OCI-LY3 (cell line): ENCODE measurements at regions not wholly inside any gene's neighbourhood (a gene's known extent, or its start where the extent isn't known, plus 50 kb on each side); places are given as distances from the start of the nearest gene placed in this dataset.
"Not testable (repeated sequence)": the region's sequence is repeated elsewhere in the genome, so short reads cannot be mapped to it uniquely, and the experiment has no call there.

Experiments
- H2AFZ ChIP-seq: fragments of 200-600, 300-600 bp; shearing (Covaris generic); 2 replicates; pipeline ENCODE4 v1.6.0; 2014; ENCODE audit warnings: antibody characterized with exemption, low read depth, low read length
- H3K27ac ChIP-seq: fragments of 200-600, 300-600 bp; sonication (generic); 2 replicates; pipeline ENCODE4 v1.5.1; 2014; ENCODE audit warnings: mild to moderate bottlenecking, low read length, moderate library complexity, mixed read lengths
- H3K27me3 ChIP-seq: fragments of 200-600, 300-600 bp; sonication (generic); 2 replicates; pipeline ENCODE4 v1.6.1; 2014; ENCODE audit warnings: low read depth, low read length, mixed read lengths
- H3K36me3 ChIP-seq: fragments of 200-600, 300-600 bp; sonication (generic); replicated peaks from 2 replicates; pipeline ENCODE3; 2014; ENCODE audit warnings: low read depth, low read length, mixed read lengths
- H3K4me1 ChIP-seq: fragments of 300-600, 200-600 bp; sonication (generic); 2 replicates; pipeline ENCODE4 v1.6.1; 2014; ENCODE audit warnings: low read length, mixed read lengths
- H3K4me2 ChIP-seq: fragments of 200-600, 300-600 bp; sonication (generic); 2 replicates; pipeline ENCODE4 v1.6.1; 2014; ENCODE audit warnings: low read length, mixed read lengths
- H3K4me3 ChIP-seq: fragments of 300-600, 200-600 bp; sonication (generic); 2 replicates; pipeline ENCODE4 v1.5.1; 2014; ENCODE audit warnings: antibody characterized with exemption, mild to moderate bottlenecking, low read length, moderate library complexity
- H3K79me2 ChIP-seq: fragments of 300-600, 200-600 bp; shearing (Covaris generic); 2 replicates; pipeline ENCODE4 v1.6.1; 2014; ENCODE audit warnings: mild to moderate bottlenecking, low read length, mixed read lengths
- H3K9ac ChIP-seq: fragments of 300-600, 200-600 bp; shearing (Covaris generic); 2 replicates; pipeline ENCODE4 v1.6.0; 2014; ENCODE audit warnings: mild to moderate bottlenecking, low read length, moderate library complexity
- H3K9me3 ChIP-seq: fragments of 200-600, 300-600 bp; shearing (Covaris generic); 2 replicates; pipeline ENCODE4 v1.6.1; 2014; ENCODE audit warnings: low read length, mixed read lengths; ENCODE audit not compliant: insufficient read depth
- H4K20me1 ChIP-seq: fragments of 200-600, 300-600 bp; sonication (generic); 2 replicates; pipeline ENCODE4 v1.6.1; 2016; ENCODE audit warnings: low read length, mixed read lengths; ENCODE audit not compliant: insufficient read depth
- EZH2phosphoT487 ChIP-seq: fragments of 200-600 bp; shearing (Covaris generic); IDR thresholded peaks from 2 replicates; pipeline ENCODE4 v1.6.1; 2018; ENCODE audit warnings: antibody characterized with exemption, mixed run types, low read depth
- TF ChIP-seq, protein P1 (sequence below): fragments of 200-600, 300-600 bp; sonication (generic); IDR thresholded peaks from 2 replicates; pipeline ENCODE4 v1.5.1; 2014; ENCODE audit warnings: antibody characterized with exemption, low read length, low read depth

- Histone ChIP-seq H3K4me1 (no peaks in the 10 kb centered on the region), H2AFZ (no peak overlapping the region), H3K4me2 (no peak overlapping the region), H3K36me3 (no peaks in the 10 kb centered on the region), H3K4me3 (no peak overlapping the region), H3K27me3 (no peaks in the 10 kb centered on the region), H3K9ac (no peak overlapping the region), H3K9me3 (no peaks in the 10 kb centered on the region), H4K20me1 (no peaks in the 10 kb centered on the region), H3K27ac (no peak overlapping the region), H3K79me2 (no peaks in the 10 kb centered on the region)
- no peak for TF ChIP-seq EZH2phosphoT487
- TF ChIP-seq, protein P1, sequence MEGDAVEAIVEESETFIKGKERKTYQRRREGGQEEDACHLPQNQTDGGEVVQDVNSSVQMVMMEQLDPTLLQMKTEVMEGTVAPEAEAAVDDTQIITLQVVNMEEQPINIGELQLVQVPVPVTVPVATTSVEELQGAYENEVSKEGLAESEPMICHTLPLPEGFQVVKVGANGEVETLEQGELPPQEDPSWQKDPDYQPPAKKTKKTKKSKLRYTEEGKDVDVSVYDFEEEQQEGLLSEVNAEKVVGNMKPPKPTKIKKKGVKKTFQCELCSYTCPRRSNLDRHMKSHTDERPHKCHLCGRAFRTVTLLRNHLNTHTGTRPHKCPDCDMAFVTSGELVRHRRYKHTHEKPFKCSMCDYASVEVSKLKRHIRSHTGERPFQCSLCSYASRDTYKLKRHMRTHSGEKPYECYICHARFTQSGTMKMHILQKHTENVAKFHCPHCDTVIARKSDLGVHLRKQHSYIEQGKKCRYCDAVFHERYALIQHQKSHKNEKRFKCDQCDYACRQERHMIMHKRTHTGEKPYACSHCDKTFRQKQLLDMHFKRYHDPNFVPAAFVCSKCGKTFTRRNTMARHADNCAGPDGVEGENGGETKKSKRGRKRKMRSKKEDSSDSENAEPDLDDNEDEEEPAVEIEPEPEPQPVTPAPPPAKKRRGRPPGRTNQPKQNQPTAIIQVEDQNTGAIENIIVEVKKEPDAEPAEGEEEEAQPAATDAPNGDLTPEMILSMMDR = no peak
Measured at GRCh38 chr6:144955392-144955791, 670.3 kb downstream of the UTRN start.

DNA sequence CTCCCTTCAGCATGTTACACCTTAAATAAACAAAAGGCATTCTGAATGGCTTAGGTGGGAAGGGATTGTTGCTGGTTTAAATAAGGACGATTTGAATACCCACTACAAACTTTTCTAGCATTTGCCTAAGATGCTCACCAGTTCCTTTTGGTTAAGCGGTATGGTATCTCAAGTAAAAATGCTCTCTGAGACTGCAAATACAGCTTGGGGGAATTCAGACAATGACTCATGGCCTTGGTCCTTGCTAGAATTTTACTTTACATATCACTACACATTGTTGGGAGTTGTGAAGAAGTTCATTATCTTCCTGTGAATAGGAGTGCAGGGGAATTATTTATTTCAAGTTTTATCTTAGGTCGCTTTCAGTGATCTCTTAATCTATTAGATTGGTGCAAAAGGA, 670.7 kb downstream of the UTRN start:
- no peaks in the 10 kb centered on the region for H3K4me1 ChIP-seq
- no peaks in the 10 kb centered on the region for H3K27me3 ChIP-seq
- H3K36me3 ChIP-seq = no peaks in the 10 kb centered on the region
- no peak overlapping the region for H3K27ac ChIP-seq
- H3K9me3 ChIP-seq = no peaks in the 10 kb centered on the region
- no peak for TF ChIP-seq EZH2phosphoT487
- TF ChIP-seq, protein P1 = no peak
- no peak overlapping the region for H3K9ac ChIP-seq
- H4K20me1 ChIP-seq = no peaks in the 10 kb centered on the region
- no peak overlapping the region for H3K4me2 ChIP-seq
- H2AFZ ChIP-seq = no peak overlapping the region
- H3K4me3 ChIP-seq = no peak overlapping the region
- no peaks in the 10 kb centered on the region for H3K79me2 ChIP-seq

GRCh38 chr6:144956697-144957096, 671.6 kb downstream of the UTRN start:
- not testable (repeated sequence) for H3K9ac ChIP-seq

DNA sequence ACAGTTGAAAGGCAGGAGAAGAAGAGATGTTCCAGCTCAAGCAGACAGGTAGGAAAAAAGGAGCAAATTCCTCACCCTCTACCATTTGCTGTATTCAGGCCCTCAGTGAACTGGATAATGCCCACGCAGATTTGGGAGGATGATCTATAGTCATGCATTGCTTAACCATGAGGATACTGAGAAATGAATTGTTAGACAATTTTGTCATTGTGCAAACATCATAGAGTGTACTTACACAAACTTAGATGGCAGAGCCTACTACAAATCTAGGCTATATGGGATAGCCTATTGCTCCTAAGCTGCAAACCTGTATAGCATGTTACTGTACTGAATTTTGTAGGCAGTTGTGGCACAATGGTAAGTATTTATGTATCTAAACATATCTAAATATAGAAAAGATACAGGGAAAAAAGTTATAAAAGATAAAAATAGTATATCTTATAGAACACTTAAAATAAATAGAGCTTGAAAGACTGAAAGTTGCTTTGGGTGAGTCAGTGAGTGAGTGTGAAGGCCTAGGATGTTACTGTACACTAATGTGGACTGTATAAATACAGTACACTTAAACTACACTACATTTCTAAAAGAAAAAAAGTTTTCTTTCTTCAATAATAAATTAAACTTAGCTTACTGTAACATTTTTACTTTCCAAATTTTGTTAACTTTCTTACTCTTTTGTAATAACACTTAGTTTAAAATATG, 672.3 kb downstream of the UTRN start:
- Histone ChIP-seq H3K4me3 (no peak overlapping the region), H3K79me2 (no peaks in the 10 kb centered on the region), H2AFZ (no peak overlapping the region), H3K4me1 (no peaks in the 10 kb centered on the region), H3K27ac (no peak overlapping the region), H3K9ac (no peak overlapping the region), H4K20me1 (no peaks in the 10 kb centered on the region), H3K9me3 (no peaks in the 10 kb centered on the region), H3K36me3 (no peaks in the 10 kb centered on the region), H3K4me2 (no peak overlapping the region), H3K27me3 (no peaks in the 10 kb centered on the region)
- TF ChIP-seq EZH2phosphoT487 = no peak
- TF ChIP-seq, protein P1 = no peak

More at GRCh38 chr6:144956697-144957096, 671.6 kb downstream of the UTRN start:
- not testable (repeated sequence) for H3K4me2 ChIP-seq, H3K79me2 ChIP-seq, H4K20me1 ChIP-seq, H3K9me3 ChIP-seq, H3K27me3 ChIP-seq, H2AFZ ChIP-seq, H3K36me3 ChIP-seq, H3K27ac ChIP-seq, H3K4me1 ChIP-seq, H3K4me3 ChIP-seq
